Esophagus (tissue), 2 donors: ENCODE measurements at regions not wholly inside any gene's neighbourhood (a gene's known extent, or its start where the extent isn't known, plus 50 kb on each side); places are given as distances from the start of the nearest gene placed in this dataset.

Source experiments
- H3K27ac ChIP-seq, 2 donors: one replicate each; pipeline ENCODE4 v1.5.1; 2013; ENCODE audit warnings: low read depth in 2 of 2, mild to moderate bottlenecking in 2 of 2, inconsistent platforms in 1 of 2, low read length in 1 of 2, moderate library complexity in 1 of 2
- H3K27me3 ChIP-seq, 2 donors: one replicate each; pipeline ENCODE4 v1.6.1; 2013; ENCODE audit warnings: low read length in 2 of 2, control low read depth in 1 of 2, mild to moderate bottlenecking in 1 of 2; ENCODE audit not compliant: insufficient read depth in 2 of 2, control insufficient read depth in 1 of 2
- H3K36me3 ChIP-seq, 2 donors: one replicate each; pipeline ENCODE4 v1.6.1; 2013; ENCODE audit warnings: low read length in 1 of 2; ENCODE audit not compliant: control insufficient read depth in 2 of 2, insufficient read depth in 2 of 2
- H3K4me1 ChIP-seq, 2 donors: one replicate each; pipeline ENCODE4 v1.6.1; 2013; ENCODE audit warnings: low read length in 1 of 2; ENCODE audit not compliant: control insufficient read depth in 2 of 2, insufficient read depth in 2 of 2
- H3K4me3 ChIP-seq, 2 donors: one replicate each; pipeline ENCODE4 v1.5.1; 2013; ENCODE audit warnings: low read length in 2 of 2, mild to moderate bottlenecking in 2 of 2, low read depth in 1 of 2, moderate library complexity in 1 of 2
- H3K9me3 ChIP-seq, 2 donors: one replicate each; pipeline ENCODE4 v1.6.1; 2013; ENCODE audit warnings: mild to moderate bottlenecking in 2 of 2, low read depth in 1 of 2, low read length in 1 of 2, moderate library complexity in 1 of 2; ENCODE audit not compliant: control insufficient read depth in 2 of 2, insufficient read depth in 1 of 2
- WGBS, 2 donors: extraction: QIAGEN DNeasy Blood & Tissue Kit; methylation state at CpG; one replicate each; pipeline ENCODE4 v1.1.7; 2013; 5-methylcytosine and 5-hydroxymethylcytosine counted together
- donor health status: healthy with polysubstance abuse.
- donor health status: Bipolar disorder and iron deficiency.

DNA sequence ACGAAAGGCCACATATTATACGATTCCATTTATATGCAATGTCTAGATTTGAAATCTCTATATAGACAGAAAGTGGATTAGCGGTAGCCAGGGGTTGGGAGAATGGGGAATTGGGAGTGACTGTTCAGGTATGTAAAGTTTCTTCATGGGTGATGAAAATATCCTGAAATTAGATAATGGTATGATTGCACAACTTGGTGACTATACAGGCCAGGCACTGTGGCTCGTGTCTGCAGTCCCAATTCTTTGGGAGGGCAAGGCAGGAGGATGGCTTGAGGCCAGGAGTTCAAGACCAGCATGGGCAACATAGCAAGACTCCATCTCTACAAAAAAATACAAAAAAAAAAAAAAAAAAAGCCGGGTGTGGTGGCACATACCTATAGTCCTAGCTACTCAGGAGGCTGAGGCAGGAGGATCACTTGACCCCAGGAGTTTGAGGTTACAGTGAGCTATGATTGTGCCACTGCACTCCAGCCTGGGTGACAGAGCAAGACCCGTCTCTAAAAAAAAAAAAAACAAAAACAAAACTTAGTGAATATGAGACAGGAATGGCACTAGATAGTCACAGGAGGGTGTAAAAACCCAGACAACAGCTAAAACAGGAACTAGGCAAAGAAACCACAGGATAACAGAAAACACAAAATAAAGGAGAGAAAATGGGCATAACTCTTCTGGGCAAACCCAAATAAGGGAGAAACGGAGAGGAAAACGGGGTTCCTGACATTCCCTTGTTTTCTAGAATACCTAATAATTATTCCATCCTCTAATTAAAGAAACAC lies 72.1 kb upstream of the ZNF618 start:
- H3K4me3 ChIP-seq: no peak overlapping the region
- 69 to 72% methylated on average over 7 to 8 of the region's 8 CpGs for WGBS, 2 donors

DNA sequence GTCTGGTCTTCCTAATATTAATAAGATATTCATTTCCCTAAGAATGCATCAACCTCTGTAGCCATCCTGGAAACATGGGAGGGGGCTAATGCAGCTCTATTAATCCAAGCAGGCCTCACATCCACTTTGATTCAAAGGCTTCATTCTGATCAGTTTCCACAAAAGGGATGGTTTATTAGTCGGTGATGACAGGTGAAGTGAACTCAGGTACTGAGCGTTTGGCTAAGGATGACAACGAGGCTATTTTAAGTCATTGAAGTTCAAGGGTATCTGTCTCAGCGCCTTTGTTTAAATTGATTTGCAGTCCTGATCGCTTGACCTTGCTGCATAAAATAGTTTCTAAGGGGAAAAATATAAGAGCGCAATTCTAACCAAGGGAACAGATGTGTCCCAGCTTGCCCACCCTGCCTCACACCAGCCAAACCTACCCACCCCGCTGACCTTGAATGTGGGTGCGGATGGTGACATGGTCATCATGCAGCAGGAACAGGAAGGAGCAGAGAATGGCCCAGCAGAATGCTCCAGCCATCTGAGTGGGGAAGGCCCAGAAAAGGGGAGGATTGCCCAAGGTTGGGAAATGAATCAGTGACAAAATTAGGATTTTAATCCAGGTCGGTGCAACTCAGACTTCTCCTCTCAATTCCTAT lies 70.5 kb upstream of the ZNF618 start:
- no peaks in the 10 kb centered on the region for H3K9me3 ChIP-seq
- no peaks in the 10 kb centered on the region for H3K27me3 ChIP-seq
- H3K27ac ChIP-seq: no peak overlapping the region
- H3K36me3 ChIP-seq: no peaks in the 10 kb centered on the region
- no peak overlapping the region for H3K4me3 ChIP-seq
- WGBS, 2 donors: 83 to 87% methylated on average over 9 of the region's 9 CpGs
- H3K4me1 ChIP-seq: peaks cover 3 to 4% of the 10 kb centered on the region in 2 donors

More for the DNA sequence above, 72.1 kb upstream of the ZNF618 start:
- Histone ChIP-seq H3K36me3 (no peaks in the 10 kb centered on the region), H3K4me1 (peaks cover 3 to 4% of the 10 kb centered on the region in 2 donors), H3K9me3 (no peaks in the 10 kb centered on the region), H3K27me3 (no peaks in the 10 kb centered on the region), H3K27ac (no peak overlapping the region)

DNA sequence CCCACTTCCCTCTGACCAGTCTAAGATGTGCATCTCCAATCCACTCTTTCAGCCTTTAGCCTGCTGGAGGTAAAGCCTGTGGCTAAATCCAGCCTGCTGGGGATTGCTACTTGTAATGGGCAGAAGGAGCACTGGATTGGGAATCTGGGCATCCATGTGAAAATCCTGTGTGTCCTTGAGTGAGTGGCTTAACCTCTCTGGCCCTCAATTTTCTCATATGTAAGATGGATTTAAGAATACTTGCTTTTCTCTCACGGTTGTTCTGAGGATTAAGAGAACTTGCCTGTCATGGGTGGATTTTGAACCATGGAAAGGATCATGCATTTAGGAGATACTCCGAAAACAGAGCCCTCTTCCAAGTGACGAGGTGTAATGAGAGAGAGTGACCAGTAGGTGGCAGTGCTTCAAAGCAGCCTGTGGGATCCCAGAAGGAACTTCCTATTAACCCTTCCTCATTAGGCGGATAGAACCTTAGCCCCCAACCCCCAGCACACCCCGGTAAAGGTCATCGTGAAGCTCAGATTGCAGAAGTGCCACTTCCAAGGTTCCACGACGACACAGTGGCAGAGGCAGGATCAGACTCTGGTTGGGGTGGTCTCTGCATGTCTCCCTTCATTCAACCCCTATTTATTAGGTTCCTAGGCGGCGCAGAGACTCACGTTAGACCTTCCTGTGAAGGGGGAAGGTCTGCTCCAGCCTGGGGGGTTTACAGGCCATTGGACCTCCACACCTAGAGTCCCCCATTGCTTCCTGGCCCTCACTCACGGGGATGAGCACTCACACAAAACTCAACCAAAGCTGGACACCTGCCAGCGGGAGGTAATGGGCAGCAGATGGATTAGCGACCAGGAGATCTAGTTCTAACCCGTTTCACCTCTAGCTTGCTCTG lies 68.7 kb upstream of the ZNF618 start:
- WGBS, 2 donors: 14 to 18% methylated on average over 15 of the region's 15 CpGs
- Histone ChIP-seq H3K4me1 (peaks cover 3 to 4% of the 10 kb centered on the region in 2 donors), H3K27me3 (no peaks in the 10 kb centered on the region), H3K9me3 (no peaks in the 10 kb centered on the region), H3K27ac (no peak overlapping the region), H3K4me3 (no peak overlapping the region), H3K36me3 (no peaks in the 10 kb centered on the region)

DNA sequence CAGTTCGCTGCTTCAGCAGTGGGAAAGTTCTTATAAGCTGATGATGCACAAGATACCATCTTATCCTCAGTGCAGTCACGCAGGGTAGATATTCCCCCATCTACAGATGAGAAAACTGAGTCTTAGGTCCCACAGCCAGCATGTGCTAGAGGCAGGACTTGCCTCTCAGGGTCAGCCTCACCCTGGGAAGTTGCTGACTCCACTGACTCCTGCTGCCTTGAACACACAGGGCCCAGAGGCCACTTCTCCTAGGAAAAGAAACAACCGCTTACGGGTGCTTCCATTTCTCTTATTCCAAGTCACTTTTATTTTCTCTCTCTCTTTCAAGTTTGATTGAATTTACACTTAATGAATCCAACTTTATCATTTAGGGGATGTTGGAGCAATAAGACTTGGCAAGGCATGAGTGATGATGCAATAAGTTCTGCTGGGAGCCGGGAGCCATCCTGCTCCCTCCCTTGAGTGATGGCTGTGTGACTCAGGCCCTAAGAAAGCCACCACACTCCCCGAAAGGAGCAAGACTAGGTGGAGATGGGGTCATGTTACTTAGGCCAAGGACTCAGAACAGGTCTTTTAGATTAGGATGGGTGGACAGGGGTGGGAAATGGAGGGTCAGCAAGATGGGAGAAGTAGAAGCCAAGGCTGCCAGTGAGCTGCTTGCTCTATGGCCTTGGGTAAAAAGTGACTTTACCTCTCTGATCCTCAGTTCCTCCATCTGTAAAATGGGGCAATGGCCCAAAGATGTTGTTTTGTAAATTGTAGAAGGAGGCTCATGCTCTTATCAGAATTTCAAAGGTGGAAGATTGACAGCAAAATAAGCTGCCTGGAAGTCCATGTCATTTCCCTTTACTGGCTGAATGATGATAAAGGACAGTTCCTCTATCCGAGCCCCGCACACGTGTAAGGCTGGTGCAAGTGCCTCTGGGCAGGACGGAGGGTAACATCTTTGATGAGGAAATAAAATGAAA lies 67.4 kb upstream of the ZNF618 start:
- peaks cover 3 to 4% of the 10 kb centered on the region in 2 donors for H3K4me1 ChIP-seq
- WGBS, 2 donors: 67 to 70% methylated on average over 10 of the region's 10 CpGs

DNA sequence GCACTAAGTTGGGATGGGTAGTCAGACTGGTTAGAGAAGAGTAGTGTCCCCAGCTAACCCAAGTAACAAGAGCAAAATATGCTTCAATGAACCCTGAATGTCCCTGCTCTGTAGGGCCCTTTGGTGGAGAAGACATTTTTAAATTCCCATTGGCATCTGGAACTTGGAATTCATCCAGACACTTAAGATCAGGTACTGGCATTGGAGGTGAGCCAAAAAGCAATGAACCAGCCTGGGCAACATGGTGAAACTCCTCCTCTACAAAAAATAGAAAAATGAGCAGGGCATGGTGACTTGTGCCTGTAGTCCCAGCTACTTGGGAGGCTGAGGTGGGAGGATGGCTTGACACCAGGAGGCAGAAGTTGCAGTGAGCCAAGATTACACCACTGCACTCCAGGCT lies 58.9 kb upstream of the ZNF618 start:
- H3K4me3 ChIP-seq: no peak overlapping the region
- H3K27ac ChIP-seq: no peak overlapping the region
- H3K9me3 ChIP-seq: no peaks in the 10 kb centered on the region
- no peaks in the 10 kb centered on the region for H3K4me1 ChIP-seq
- H3K27me3 ChIP-seq: no peaks in the 10 kb centered on the region
- H3K36me3 ChIP-seq: no peaks in the 10 kb centered on the region

More for the DNA sequence above, 67.4 kb upstream of the ZNF618 start:
- Histone ChIP-seq H3K27ac (no peak overlapping the region), H3K36me3 (no peaks in the 10 kb centered on the region), H3K4me3 (no peak overlapping the region), H3K27me3 (no peaks in the 10 kb centered on the region), H3K9me3 (no peaks in the 10 kb centered on the region)

DNA sequence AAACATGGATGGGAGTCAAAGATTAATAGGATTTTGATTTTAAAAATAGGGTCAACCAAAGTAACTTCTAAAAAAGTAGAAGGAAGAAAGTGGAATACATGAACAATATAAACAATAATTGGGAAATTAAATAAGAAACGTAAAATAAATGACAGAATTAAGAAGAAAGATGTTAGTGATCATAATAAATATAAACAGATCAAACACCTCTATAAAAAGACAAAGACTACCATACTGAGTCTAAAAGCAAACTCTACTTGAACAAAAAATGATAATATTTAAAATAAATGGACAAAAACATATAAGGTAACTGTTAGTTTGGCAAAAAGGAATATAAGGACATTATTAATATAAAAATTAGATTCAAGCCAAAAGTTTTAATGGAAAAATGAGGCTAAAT lies 57.7 kb upstream of the ZNF618 start:
- 74 to 77% methylated on average over 1 of the region's 1 CpG for WGBS, 2 donors
- H3K9me3 ChIP-seq: no peaks in the 10 kb centered on the region
- no peaks in the 10 kb centered on the region for H3K4me1 ChIP-seq
- H3K27me3 ChIP-seq: no peaks in the 10 kb centered on the region
- H3K27ac ChIP-seq: no peak overlapping the region
- H3K36me3 ChIP-seq: no peaks in the 10 kb centered on the region
- no peak overlapping the region for H3K4me3 ChIP-seq

DNA sequence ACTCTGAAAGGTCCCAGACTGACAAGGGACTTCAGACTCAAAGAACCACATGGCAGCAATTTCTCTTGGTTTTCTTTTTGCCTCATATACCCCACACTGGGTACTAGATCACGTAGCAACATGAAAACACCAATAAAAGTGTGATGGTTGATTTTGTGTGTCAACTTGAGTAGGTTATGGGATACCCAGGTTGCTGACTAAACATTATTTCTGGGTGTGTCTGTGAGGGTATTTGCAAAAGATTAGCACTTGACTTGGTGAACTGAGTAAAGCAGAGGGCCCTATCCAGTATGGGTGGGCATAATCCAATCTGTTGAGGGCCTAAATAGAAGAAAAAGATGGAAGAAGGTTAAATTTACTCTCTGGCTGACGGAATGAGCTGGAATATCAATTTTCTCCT lies 53.8 kb upstream of the ZNF618 start:
- Histone ChIP-seq H3K4me3 (no peak overlapping the region), H3K4me1 (no peaks in the 10 kb centered on the region), H3K27me3 (no peaks in the 10 kb centered on the region), H3K27ac (no peak overlapping the region), H3K36me3 (no peaks in the 10 kb centered on the region), H3K9me3 (peaks cover 0 to 3% of the 10 kb centered on the region in 2 donors)
- 84 to 87% methylated on average over 2 of the region's 2 CpGs for WGBS, 2 donors

DNA sequence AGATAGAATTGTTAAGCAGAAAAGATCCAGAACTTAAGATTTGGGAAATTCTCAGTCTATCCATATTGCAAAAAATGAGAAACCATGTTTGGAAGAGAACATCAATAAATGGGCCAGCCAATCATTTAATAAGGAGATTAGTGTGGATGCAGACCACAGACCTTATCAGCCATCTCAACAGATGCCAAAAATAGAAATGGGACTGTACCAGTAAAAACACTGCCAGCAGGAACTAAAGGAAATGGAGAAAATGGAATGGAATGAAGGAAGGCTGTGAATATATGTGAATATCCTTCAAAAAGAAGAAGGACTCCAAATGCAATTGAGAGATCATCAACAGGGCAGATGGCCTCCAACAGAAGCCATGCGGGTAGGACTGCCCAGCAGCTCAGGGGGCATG lies 52.7 kb upstream of the ZNF618 start:
- WGBS, 2 donors: 92 to 100% methylated on average over 1 of the region's 1 CpG
- H3K27me3 ChIP-seq: no peaks in the 10 kb centered on the region
- no peak overlapping the region for H3K27ac ChIP-seq
- H3K4me1 ChIP-seq: no peaks in the 10 kb centered on the region
- H3K4me3 ChIP-seq: no peak overlapping the region
- H3K9me3 ChIP-seq: peaks cover 0 to 3% of the 10 kb centered on the region in 2 donors
- H3K36me3 ChIP-seq: no peaks in the 10 kb centered on the region
